AG09309 (cell line): ENCODE measurements at regions not wholly inside any gene's neighbourhood (a gene's known extent, or its start where the extent isn't known, plus 50 kb on each side); places are given as distances from the start of the nearest gene placed in this dataset.

Experiments
- DNase-seq: peaks from one replicate; pipeline ENCODE4 v3.0.0-alpha.2; 2010; ENCODE audit warnings: low read depth
- H3K4me3 ChIP-seq: 2 replicates; pipeline ENCODE4 v1.5.1; 2011; ENCODE audit warnings: mild to moderate bottlenecking, low read depth, low read length, moderate library complexity; ENCODE audit not compliant: control insufficient read depth
- CTCF ChIP-seq: IDR thresholded peaks from 2 replicates; pipeline ENCODE4 v1.5.1; 2011; ENCODE audit warnings: mild to moderate bottlenecking, low read depth, low read length, inconsistent platforms; ENCODE audit not compliant: insufficient read depth, control insufficient read depth; ENCODE audit errors: missing control alignments

DNA sequence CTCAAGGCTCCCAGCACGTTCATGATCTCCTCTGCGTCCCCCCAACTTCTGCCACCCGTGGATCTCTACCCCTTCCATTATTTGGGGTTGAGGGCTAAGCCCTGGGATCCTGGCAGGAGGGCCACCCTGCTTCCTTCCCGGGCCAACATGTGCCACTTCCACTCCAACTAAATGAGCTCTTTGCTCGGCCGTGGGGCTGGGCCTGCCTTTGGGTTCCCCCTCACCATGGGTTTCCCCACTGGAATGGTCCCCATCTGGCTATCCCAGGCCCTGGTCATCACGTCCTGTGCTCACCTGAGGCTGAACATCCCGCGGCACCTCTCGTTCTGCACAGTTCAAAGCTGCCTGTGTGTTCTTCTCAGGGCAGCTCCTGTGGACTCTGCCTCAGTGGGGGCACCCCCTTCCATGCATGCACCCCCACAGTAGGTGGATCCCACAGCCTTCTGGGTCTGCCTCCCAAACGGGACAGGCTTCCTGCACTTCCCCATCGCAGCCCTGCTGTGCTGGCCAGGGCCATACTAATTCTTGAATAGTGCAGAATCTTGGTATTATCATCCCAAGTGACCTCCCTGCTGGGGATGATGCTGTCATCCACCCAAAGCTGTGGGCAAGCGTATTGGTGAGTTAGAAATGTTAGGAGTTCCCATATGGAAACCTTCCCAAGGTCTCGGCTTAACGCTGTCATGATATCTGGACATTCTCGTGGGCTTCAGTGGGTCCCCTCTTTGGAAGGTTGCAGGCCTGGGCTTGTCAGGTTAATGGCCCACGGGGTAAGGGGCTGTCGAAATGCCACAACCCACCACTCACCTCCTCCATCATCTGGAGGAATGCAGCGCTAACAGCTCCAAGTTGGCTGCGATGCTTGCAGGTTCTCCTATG, 150.5 kb upstream of the TWIST2 start:
- no peak for TF ChIP-seq CTCF
- H3K4me3 ChIP-seq: no peak overlapping the region
- DNase-seq: no peak

GRCh38 chr2:238698072-238698352, 149.9 kb upstream of the TWIST2 start:
- DNase-seq: no peak
- no peak overlapping the region for H3K4me3 ChIP-seq
- TF ChIP-seq CTCF: no peak

GRCh38 chr2:238698451-238699306, 149.2 kb upstream of the TWIST2 start:
- H3K4me3 ChIP-seq: no peak overlapping the region
- TF ChIP-seq CTCF: no peak
- no peak for DNase-seq

DNA sequence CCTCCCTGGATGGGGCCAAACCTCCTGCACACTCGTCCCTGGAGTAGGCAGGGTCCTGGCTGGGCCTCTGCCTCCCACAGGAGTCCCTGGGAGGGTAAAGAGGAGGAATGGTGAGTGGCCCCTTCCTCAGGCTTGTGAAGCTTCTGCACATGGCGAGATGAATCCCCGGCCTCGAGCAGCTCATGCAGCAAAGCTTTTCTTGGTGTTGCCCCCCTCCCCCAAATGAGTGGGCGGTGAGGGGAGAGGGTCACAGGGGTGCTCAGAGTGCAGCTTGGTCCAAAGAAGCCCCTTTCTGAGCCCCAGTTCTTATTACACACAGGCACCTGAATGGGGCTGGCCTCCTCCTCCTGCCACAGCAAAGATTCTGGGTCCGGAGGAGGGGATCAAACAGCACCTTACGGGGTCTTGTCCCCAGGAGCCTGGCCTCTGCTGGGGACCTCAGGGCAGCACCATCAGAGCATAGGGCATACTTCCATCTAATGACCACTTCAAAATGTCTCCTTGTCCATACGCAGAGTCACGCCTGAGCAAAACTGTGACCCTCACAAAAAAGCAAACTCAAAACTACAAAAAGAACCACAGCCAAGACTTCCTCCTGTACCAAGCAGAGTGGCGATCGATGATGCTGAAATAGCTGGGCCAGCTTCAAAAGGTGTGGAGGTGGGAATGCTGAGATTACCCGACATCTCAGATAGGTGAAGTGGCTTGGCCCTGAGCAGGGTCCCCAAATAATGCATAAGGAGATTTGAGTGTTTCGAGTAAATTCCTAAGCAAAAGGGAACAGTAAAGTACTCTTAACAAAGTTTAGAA, 148.4 kb upstream of the TWIST2 start:
- DNase-seq: no peak
- TF ChIP-seq CTCF: no peak
- H3K4me3 ChIP-seq: no peak overlapping the region

DNA sequence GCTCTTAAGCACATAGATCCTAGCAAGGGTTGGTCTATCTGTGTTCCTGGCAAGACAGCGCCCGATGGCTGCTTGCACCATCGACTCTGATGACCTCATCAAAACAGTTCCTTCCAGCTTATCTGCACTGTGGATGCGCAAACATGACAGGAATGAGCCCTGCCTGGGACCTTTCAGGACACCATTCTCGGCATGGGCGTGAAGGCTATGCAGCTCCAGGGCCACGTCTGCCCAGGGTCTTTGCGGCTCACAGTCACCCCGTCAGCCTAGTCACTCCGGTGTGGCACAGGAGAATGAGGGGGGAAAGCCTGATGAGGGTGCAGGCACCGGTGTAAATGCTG, 147.8 kb upstream of the TWIST2 start:
- TF ChIP-seq CTCF: no peak
- DNase-seq: no peak
- H3K4me3 ChIP-seq: no peak overlapping the region

GRCh38 chr2:238700506-238701340, 147.2 kb upstream of the TWIST2 start:
- no peak overlapping the region for H3K4me3 ChIP-seq
- TF ChIP-seq CTCF: no peak
- no peak for DNase-seq
